ENCODE measurements at regions not wholly inside any gene's neighbourhood (a gene's known extent, or its start where the extent isn't known, plus 50 kb on each side); places are given as distances from the start of the nearest gene placed in this dataset.
A peak's percentile ranks its signal among the peaks of the same experiment; 100 is the strongest.

- TF ChIP-seq, protein P1, sequence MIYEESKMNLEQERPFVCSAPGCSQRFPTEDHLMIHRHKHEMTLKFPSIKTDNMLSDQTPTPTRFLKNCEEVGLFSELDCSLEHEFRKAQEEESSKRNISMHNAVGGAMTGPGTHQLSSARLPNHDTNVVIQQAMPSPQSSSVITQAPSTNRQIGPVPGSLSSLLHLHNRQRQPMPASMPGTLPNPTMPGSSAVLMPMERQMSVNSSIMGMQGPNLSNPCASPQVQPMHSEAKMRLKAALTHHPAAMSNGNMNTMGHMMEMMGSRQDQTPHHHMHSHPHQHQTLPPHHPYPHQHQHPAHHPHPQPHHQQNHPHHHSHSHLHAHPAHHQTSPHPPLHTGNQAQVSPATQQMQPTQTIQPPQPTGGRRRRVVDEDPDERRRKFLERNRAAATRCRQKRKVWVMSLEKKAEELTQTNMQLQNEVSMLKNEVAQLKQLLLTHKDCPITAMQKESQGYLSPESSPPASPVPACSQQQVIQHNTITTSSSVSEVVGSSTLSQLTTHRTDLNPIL (CRISPR knock-in tag; IDR thresholded peaks at IDR 0.05; ENCODE audit: low read depth): no peak
Observed at GRCh38 chr6:156432543-156432942, 344.6 kb upstream of the ARID1B start (continued).

- TF ChIP-seq PPARA (CRISPR knock-in tag; IDR thresholded peaks at IDR 0.05; ENCODE audit: borderline replicate concordance) (no peak), ZFP30 (CRISPR knock-in tag; IDR thresholded peaks at IDR 0.05) (no peak), ZC3H10 (CRISPR knock-in tag; IDR thresholded peaks at IDR 0.05) (no peak), ARNTL (CRISPR knock-in tag; IDR thresholded peaks at IDR 0.05; ENCODE audit: borderline replicate concordance, low read depth) (no peak)
- TF ChIP-seq, protein P1 (CRISPR knock-in tag; IDR thresholded peaks at IDR 0.05; ENCODE audit: low read depth): no peak
- no peak for ATAC-seq
Observed at GRCh38 chr6:156430386-156430785, 346.8 kb upstream of the ARID1B start.

GRCh38 chr6:156427345-156427744 is 349.8 kb upstream of the ARID1B start:
- ATAC-seq: peak; percentile 64

DNA sequence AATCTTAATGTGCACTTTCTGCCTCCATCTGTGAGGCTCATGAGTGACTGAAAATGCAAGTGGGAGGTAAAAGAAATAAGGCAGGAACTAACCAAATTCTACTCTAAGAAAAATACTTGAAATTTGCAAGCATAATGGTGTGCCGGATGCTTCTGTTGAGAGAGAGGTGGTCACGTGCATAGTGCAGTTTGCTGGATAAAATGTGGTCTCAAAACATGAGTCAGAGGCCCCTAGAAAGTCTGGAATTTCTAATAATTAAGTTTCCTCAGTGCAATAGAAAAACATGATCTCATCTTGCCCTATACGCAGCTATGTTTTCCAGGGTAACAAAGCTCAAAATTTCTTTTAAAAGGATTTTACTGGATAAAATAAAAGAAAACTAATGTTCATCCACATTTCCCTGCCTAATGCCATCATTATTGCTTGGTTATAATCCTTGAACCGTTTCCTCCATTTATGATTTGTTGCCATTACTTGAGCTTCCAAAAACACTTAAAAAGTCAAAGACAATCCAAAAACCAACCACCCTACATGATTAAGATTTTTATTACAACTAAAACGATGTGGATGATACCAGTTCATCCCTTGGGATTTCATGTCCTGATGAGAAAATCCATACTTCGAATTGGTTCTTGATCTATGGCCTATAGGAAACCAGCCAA is 351.7 kb upstream of the ARID1B start:
- peak; percentile 92 for ATAC-seq
- TF ChIP-seq ARNTL (CRISPR knock-in tag; IDR thresholded peaks at IDR 0.05; ENCODE audit: borderline replicate concordance, low read depth) (no peak), TOX (CRISPR knock-in tag; IDR thresholded peaks at IDR 0.05; ENCODE audit: borderline replicate concordance) (no peak), ZNF565 (CRISPR knock-in tag; conservative IDR thresholded peaks at IDR 0.05; ENCODE audit: low read depth) (no peak), ISL1 (CRISPR knock-in tag; IDR thresholded peaks at IDR 0.05) (peak; percentile 70), ZNF8 (CRISPR knock-in tag; IDR thresholded peaks at IDR 0.05) (no peak), GLIS3 (CRISPR knock-in tag; IDR thresholded peaks at IDR 0.05) (peak; percentile 73; the same call in 1 of the 2 replicates), ZC3H10 (CRISPR knock-in tag; IDR thresholded peaks at IDR 0.05) (no peak), PPARA (CRISPR knock-in tag; IDR thresholded peaks at IDR 0.05; ENCODE audit: borderline replicate concordance) (no peak)
- TF ChIP-seq, protein P2, sequence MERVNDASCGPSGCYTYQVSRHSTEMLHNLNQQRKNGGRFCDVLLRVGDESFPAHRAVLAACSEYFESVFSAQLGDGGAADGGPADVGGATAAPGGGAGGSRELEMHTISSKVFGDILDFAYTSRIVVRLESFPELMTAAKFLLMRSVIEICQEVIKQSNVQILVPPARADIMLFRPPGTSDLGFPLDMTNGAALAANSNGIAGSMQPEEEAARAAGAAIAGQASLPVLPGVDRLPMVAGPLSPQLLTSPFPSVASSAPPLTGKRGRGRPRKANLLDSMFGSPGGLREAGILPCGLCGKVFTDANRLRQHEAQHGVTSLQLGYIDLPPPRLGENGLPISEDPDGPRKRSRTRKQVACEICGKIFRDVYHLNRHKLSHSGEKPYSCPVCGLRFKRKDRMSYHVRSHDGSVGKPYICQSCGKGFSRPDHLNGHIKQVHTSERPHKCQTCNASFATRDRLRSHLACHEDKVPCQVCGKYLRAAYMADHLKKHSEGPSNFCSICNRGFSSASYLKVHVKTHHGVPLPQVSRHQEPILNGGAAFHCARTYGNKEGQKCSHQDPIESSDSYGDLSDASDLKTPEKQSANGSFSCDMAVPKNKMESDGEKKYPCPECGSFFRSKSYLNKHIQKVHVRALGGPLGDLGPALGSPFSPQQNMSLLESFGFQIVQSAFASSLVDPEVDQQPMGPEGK (CRISPR knock-in tag; IDR thresholded peaks at IDR 0.05; ENCODE audit: borderline replicate concordance): no peak
- TF ChIP-seq, protein P3, sequence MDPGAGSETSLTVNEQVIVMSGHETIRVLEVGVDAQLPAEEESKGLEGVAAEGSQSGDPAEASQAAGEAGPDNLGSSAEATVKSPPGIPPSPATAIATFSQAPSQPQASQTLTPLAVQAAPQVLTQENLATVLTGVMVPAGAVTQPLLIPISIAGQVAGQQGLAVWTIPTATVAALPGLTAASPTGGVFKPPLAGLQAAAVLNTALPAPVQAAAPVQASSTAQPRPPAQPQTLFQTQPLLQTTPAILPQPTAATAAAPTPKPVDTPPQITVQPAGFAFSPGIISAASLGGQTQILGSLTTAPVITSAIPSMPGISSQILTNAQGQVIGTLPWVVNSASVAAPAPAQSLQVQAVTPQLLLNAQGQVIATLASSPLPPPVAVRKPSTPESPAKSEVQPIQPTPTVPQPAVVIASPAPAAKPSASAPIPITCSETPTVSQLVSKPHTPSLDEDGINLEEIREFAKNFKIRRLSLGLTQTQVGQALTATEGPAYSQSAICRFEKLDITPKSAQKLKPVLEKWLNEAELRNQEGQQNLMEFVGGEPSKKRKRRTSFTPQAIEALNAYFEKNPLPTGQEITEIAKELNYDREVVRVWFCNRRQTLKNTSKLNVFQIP (CRISPR knock-in tag; IDR thresholded peaks at IDR 0.05; ENCODE audit: borderline replicate concordance, low read depth): no peak

More at GRCh38 chr6:156427345-156427744, 349.8 kb upstream of the ARID1B start:
- TF ChIP-seq ZNF70 (CRISPR knock-in tag; IDR thresholded peaks at IDR 0.05): no peak
- TF ChIP-seq, protein P1 (CRISPR knock-in tag; IDR thresholded peaks at IDR 0.05; ENCODE audit: low read depth): no peak
- TF ChIP-seq, protein P2 (CRISPR knock-in tag; IDR thresholded peaks at IDR 0.05; ENCODE audit: borderline replicate concordance): no peak
- TF ChIP-seq TSHZ2 (CRISPR knock-in tag; IDR thresholded peaks at IDR 0.05): no peak
